ENCODE measurements at regions not wholly inside any gene's neighbourhood (a gene's known extent, or its start where the extent isn't known, plus 50 kb on each side); places are given as distances from the start of the nearest gene placed in this dataset.

DNA sequence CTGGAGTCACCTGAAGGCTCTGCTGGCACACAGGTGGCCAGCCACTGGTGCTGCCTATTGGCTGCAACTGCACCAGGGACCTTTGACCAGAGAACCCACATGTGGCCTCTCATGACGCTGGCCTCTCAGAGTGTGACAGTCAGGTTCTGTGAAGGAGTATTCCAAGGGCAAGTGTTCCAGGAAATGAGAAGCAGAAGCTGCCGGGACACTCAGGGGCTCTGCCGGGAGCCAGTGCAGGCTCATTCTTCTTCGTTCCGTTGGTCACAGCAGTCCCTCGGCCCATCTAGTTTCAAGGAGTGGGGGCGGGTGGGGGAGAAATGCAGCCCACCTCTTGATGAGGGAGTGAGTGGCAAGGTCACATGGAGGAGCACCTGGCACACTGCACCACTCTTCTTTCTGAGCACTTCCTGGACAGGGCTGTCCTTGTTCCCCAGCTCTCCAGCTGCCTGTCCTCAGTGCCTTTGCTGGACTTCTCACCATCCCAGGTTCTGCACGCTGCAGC, 237.5 kb downstream of the GADD45G start:
- H3K36me3 ChIP-seq (ENCODE audit: low read length) = no peaks in the 10 kb centered on the region
- no peak overlapping the region for H3K9ac ChIP-seq (ENCODE audit: low read length)
- no peaks in the 10 kb centered on the region for H3K27me3 ChIP-seq (ENCODE audit: low read length)
- H3K9me2 ChIP-seq (replicated peaks; ENCODE audit: insufficient read depth, low read length) = no peaks in the 10 kb centered on the region
- no peaks in the 10 kb centered on the region for H3F3A ChIP-seq (ENCODE audit: insufficient read depth)
- TF ChIP-seq CTCF (IDR thresholded peaks at IDR 0.05; ENCODE audit: insufficient read depth, low read length, poor library complexity, severe bottlenecking) (no peak), EZH2phosphoT487 (conservative IDR thresholded peaks at IDR 0.05; ENCODE audit: low read length) (no peak)
- H3K9me3 ChIP-seq (ENCODE audit: insufficient read depth, low read length) = no peaks in the 10 kb centered on the region
- H3K4me3 ChIP-seq (ENCODE audit: insufficient read depth, low read length, poor library complexity, severe bottlenecking) = no peak overlapping the region
- no peak overlapping the region for H3K27ac ChIP-seq (ENCODE audit: low read depth, low read length)
- no peak overlapping the region for H3K4me2 ChIP-seq (ENCODE audit: low read depth, low read length, poor library complexity, severe bottlenecking)
- H4K20me1 ChIP-seq (ENCODE audit: low read depth, low read length) = no peaks in the 10 kb centered on the region
- H3K79me2 ChIP-seq (ENCODE audit: insufficient read depth, low read length) = no peaks in the 10 kb centered on the region
- no peak overlapping the region for H2AFZ ChIP-seq (ENCODE audit: low read depth, low read length, severe bottlenecking)

DNA sequence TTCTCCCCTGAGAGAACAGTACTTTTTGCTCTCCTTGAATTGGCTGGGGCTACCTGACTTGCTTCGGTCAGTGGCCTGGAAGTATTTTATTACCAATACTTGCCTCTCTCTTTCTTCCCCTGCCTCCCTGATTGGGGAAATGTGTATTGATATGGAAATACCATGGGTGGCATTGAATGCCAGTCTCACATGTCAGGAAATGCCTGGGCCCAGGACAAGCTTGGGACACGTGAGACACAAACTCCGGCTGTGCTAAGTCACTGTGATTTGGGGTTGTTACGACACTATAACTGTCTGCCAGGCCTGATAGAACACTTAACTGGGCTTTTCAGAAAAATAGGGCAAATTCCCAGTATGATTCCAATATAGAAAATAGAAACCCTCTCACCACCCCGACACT, 238.3 kb downstream of the GADD45G start:
- no peak overlapping the region for H3K4me3 ChIP-seq (ENCODE audit: insufficient read depth, low read length, poor library complexity, severe bottlenecking)
- H2AFZ ChIP-seq (ENCODE audit: low read depth, low read length, severe bottlenecking) = no peak overlapping the region
- no peaks in the 10 kb centered on the region for H3K27me3 ChIP-seq (ENCODE audit: low read length)
- no peak overlapping the region for H3K4me2 ChIP-seq (ENCODE audit: low read depth, low read length, poor library complexity, severe bottlenecking)
- H3K79me2 ChIP-seq (ENCODE audit: insufficient read depth, low read length) = no peaks in the 10 kb centered on the region
- H3K9ac ChIP-seq (ENCODE audit: low read length) = no peak overlapping the region
- H3K27ac ChIP-seq (ENCODE audit: low read depth, low read length) = no peak overlapping the region
- H4K20me1 ChIP-seq (ENCODE audit: low read depth, low read length) = no peaks in the 10 kb centered on the region
- H3K36me3 ChIP-seq (ENCODE audit: low read length) = no peaks in the 10 kb centered on the region
- no peaks in the 10 kb centered on the region for H3F3A ChIP-seq (ENCODE audit: insufficient read depth)
- no peak for TF ChIP-seq CTCF (IDR thresholded peaks at IDR 0.05; ENCODE audit: insufficient read depth, low read length, poor library complexity, severe bottlenecking)
- no peak for TF ChIP-seq EZH2phosphoT487 (conservative IDR thresholded peaks at IDR 0.05; ENCODE audit: low read length)
- no peaks in the 10 kb centered on the region for H3K9me3 ChIP-seq (ENCODE audit: insufficient read depth, low read length)
- H3K9me2 ChIP-seq (replicated peaks; ENCODE audit: insufficient read depth, low read length) = no peaks in the 10 kb centered on the region

- H3K9me3 ChIP-seq (ENCODE audit: insufficient read depth, low read length) = no peaks in the 10 kb centered on the region
- H3K36me3 ChIP-seq (ENCODE audit: low read length) = no peaks in the 10 kb centered on the region
- H3K9me2 ChIP-seq (replicated peaks; ENCODE audit: insufficient read depth, low read length) = no peaks in the 10 kb centered on the region
- no peak overlapping the region for H3K27ac ChIP-seq (ENCODE audit: low read depth, low read length)
- no peaks in the 10 kb centered on the region for H3F3A ChIP-seq (ENCODE audit: insufficient read depth)
- no peak overlapping the region for H3K4me3 ChIP-seq (ENCODE audit: insufficient read depth, low read length, poor library complexity, severe bottlenecking)
- no peaks in the 10 kb centered on the region for H4K20me1 ChIP-seq (ENCODE audit: low read depth, low read length)
- H3K9ac ChIP-seq (ENCODE audit: low read length) = no peak overlapping the region
- H2AFZ ChIP-seq (ENCODE audit: low read depth, low read length, severe bottlenecking) = no peak overlapping the region
- no peaks in the 10 kb centered on the region for H3K79me2 ChIP-seq (ENCODE audit: insufficient read depth, low read length)
- TF ChIP-seq CTCF (IDR thresholded peaks at IDR 0.05; ENCODE audit: insufficient read depth, low read length, poor library complexity, severe bottlenecking) (no peak), EZH2phosphoT487 (conservative IDR thresholded peaks at IDR 0.05; ENCODE audit: low read length) (no peak)
- no peak overlapping the region for H3K4me2 ChIP-seq (ENCODE audit: low read depth, low read length, poor library complexity, severe bottlenecking)
- no peaks in the 10 kb centered on the region for H3K27me3 ChIP-seq (ENCODE audit: low read length)
Observed at GRCh38 chr9:89843591-89843990, 238.8 kb downstream of the GADD45G start.

All from SU-DHL-6 (cell line).